ENCODE measurements at regions not wholly inside any gene's neighbourhood (a gene's known extent, or its start where the extent isn't known, plus 50 kb on each side); places are given as distances from the start of the nearest gene placed in this dataset.

- no peaks in the 10 kb centered on the region for H3K36me3 Mint-ChIP-seq (ENCODE audit: insufficient read depth)
- H3K4me1 Mint-ChIP-seq (ENCODE audit: low read depth): no peaks in the 10 kb centered on the region
- no peaks in the 10 kb centered on the region for H3K27me3 Mint-ChIP-seq (ENCODE audit: low read depth)
- peaks cover 14% of the 10 kb centered on the region for H3K9me3 Mint-ChIP-seq
- no peak overlapping the region for H3K4me3 Mint-ChIP-seq
- no peak for DNase-seq
- no peak for ATAC-seq
Observed at GRCh38 chr12:115466076-115466475, 782.1 kb upstream of the TBX3 start.

GRCh38 chr12:115464661-115465060 is 780.7 kb upstream of the TBX3 start:
- Mint-ChIP-seq H3K27me3 (ENCODE audit: low read depth) (no peaks in the 10 kb centered on the region), H3K36me3 (ENCODE audit: insufficient read depth) (no peaks in the 10 kb centered on the region), H3K9me3 (peaks cover 11% of the 10 kb centered on the region), H3K4me1 (ENCODE audit: low read depth) (no peaks in the 10 kb centered on the region), H3K4me3 (no peak overlapping the region)
- no peak for ATAC-seq
- no peak for DNase-seq

GRCh38 chr12:115464111-115464581 is 780.2 kb upstream of the TBX3 start:
- no peaks in the 10 kb centered on the region for H3K4me1 Mint-ChIP-seq (ENCODE audit: low read depth)
- no peaks in the 10 kb centered on the region for H3K27me3 Mint-ChIP-seq (ENCODE audit: low read depth)
- peaks cover 10% of the 10 kb centered on the region for H3K9me3 Mint-ChIP-seq
- no peak for ATAC-seq
- no peak overlapping the region for H3K4me3 Mint-ChIP-seq
- no peaks in the 10 kb centered on the region for H3K36me3 Mint-ChIP-seq (ENCODE audit: insufficient read depth)
- DNase-seq: no peak

- no peaks in the 10 kb centered on the region for H3K4me1 Mint-ChIP-seq (ENCODE audit: low read depth)
- H3K4me3 Mint-ChIP-seq: no peak overlapping the region
- DNase-seq: no peak
- H3K9me3 Mint-ChIP-seq: peaks cover 18% of the 10 kb centered on the region
- no peaks in the 10 kb centered on the region for H3K36me3 Mint-ChIP-seq (ENCODE audit: insufficient read depth)
- H3K27me3 Mint-ChIP-seq (ENCODE audit: low read depth): no peaks in the 10 kb centered on the region
- no peak for ATAC-seq
Observed at GRCh38 chr12:115461401-115461800, 777.4 kb upstream of the TBX3 start.

- H3K9me3 Mint-ChIP-seq: peaks cover 14% of the 10 kb centered on the region
- H3K4me3 Mint-ChIP-seq: no peak overlapping the region
Observed at GRCh38 chr12:115457798-115458197, 773.8 kb upstream of the TBX3 start.

GRCh38 chr12:115456946-115457689 is 773.1 kb upstream of the TBX3 start:
- no peak for ATAC-seq

More at GRCh38 chr12:115457798-115458197, 773.8 kb upstream of the TBX3 start:
- H3K36me3 Mint-ChIP-seq (ENCODE audit: insufficient read depth): no peaks in the 10 kb centered on the region
- H3K27me3 Mint-ChIP-seq (ENCODE audit: low read depth): peaks cover 4% of the 10 kb centered on the region
- ATAC-seq (no peak), DNase-seq (no peak)
- H3K4me1 Mint-ChIP-seq (ENCODE audit: low read depth): no peaks in the 10 kb centered on the region

GRCh38 chr12:115455268-115455681 is 771.3 kb upstream of the TBX3 start:
- Mint-ChIP-seq H3K36me3 (ENCODE audit: insufficient read depth) (no peaks in the 10 kb centered on the region), H3K9me3 (peaks cover 8% of the 10 kb centered on the region), H3K27me3 (ENCODE audit: low read depth) (peaks cover 24% of the 10 kb centered on the region), H3K4me1 (ENCODE audit: low read depth) (peaks cover 4% of the 10 kb centered on the region), H3K4me3 (no peak overlapping the region)
- DNase-seq (no peak), ATAC-seq (no peak)

More at GRCh38 chr12:115456946-115457689, 773.1 kb upstream of the TBX3 start:
- Mint-ChIP-seq H3K4me3 (no peak overlapping the region), H3K36me3 (ENCODE audit: insufficient read depth) (no peaks in the 10 kb centered on the region), H3K9me3 (peaks cover 14% of the 10 kb centered on the region), H3K4me1 (ENCODE audit: low read depth) (no peaks in the 10 kb centered on the region), H3K27me3 (ENCODE audit: low read depth) (peaks cover 11% of the 10 kb centered on the region)
- DNase-seq: no peak

- H3K4me1 Mint-ChIP-seq (ENCODE audit: low read depth): peaks cover 4% of the 10 kb centered on the region
- no peaks in the 10 kb centered on the region for H3K36me3 Mint-ChIP-seq (ENCODE audit: insufficient read depth)
- DNase-seq: no peak
- peaks cover 5% of the 10 kb centered on the region for H3K9me3 Mint-ChIP-seq
- no peak for ATAC-seq
- peaks cover 30% of the 10 kb centered on the region for H3K27me3 Mint-ChIP-seq (ENCODE audit: low read depth)
- H3K4me3 Mint-ChIP-seq: no peak overlapping the region
Observed at GRCh38 chr12:115452751-115453281, 768.8 kb upstream of the TBX3 start.

GRCh38 chr12:115451780-115452736 is 768.1 kb upstream of the TBX3 start:
- no peak overlapping the region for H3K4me3 Mint-ChIP-seq
- DNase-seq: no peak
- H3K9me3 Mint-ChIP-seq: no peaks in the 10 kb centered on the region
- peaks cover 4% of the 10 kb centered on the region for H3K4me1 Mint-ChIP-seq (ENCODE audit: low read depth)
- H3K36me3 Mint-ChIP-seq (ENCODE audit: insufficient read depth): no peaks in the 10 kb centered on the region
- H3K27me3 Mint-ChIP-seq (ENCODE audit: low read depth): peaks cover 30% of the 10 kb centered on the region
- ATAC-seq: peak; percentile 32 to 53

GRCh38 chr12:115451151-115451779 is 767.3 kb upstream of the TBX3 start:
- H3K36me3 Mint-ChIP-seq (ENCODE audit: insufficient read depth): no peaks in the 10 kb centered on the region
- H3K9me3 Mint-ChIP-seq: no peaks in the 10 kb centered on the region
- H3K27me3 Mint-ChIP-seq (ENCODE audit: low read depth): peaks cover 30% of the 10 kb centered on the region
- H3K4me1 Mint-ChIP-seq (ENCODE audit: low read depth): peaks cover 4% of the 10 kb centered on the region
- ATAC-seq (no peak), DNase-seq (no peak)
- H3K4me3 Mint-ChIP-seq: peak overlapping the region; percentile 24

- H3K36me3 Mint-ChIP-seq (ENCODE audit: insufficient read depth): no peaks in the 10 kb centered on the region
- ATAC-seq (no peak), DNase-seq (no peak)
- H3K27me3 Mint-ChIP-seq (ENCODE audit: low read depth): peaks cover 30% of the 10 kb centered on the region
- peaks cover 4% of the 10 kb centered on the region for H3K4me1 Mint-ChIP-seq (ENCODE audit: low read depth)
- H3K9me3 Mint-ChIP-seq: no peaks in the 10 kb centered on the region
- no peak overlapping the region for H3K4me3 Mint-ChIP-seq
Observed at GRCh38 chr12:115450710-115451109, 766.7 kb upstream of the TBX3 start.

GRCh38 chr12:115450017-115450416 is 766.0 kb upstream of the TBX3 start:
- DNase-seq (no peak), ATAC-seq (no peak)
- Mint-ChIP-seq H3K4me3 (no peak overlapping the region), H3K9me3 (no peaks in the 10 kb centered on the region), H3K4me1 (ENCODE audit: low read depth) (peaks cover 4% of the 10 kb centered on the region), H3K27me3 (ENCODE audit: low read depth) (peaks cover 30% of the 10 kb centered on the region), H3K36me3 (ENCODE audit: insufficient read depth) (no peaks in the 10 kb centered on the region)

GRCh38 chr12:115449526-115449925 is 765.6 kb upstream of the TBX3 start:
- ATAC-seq (no peak), DNase-seq (no peak)
- Mint-ChIP-seq H3K4me1 (ENCODE audit: low read depth) (peaks cover 4% of the 10 kb centered on the region), H3K36me3 (ENCODE audit: insufficient read depth) (no peaks in the 10 kb centered on the region), H3K27me3 (ENCODE audit: low read depth) (peaks cover 30% of the 10 kb centered on the region), H3K4me3 (no peak overlapping the region), H3K9me3 (no peaks in the 10 kb centered on the region)

- ATAC-seq: no peak
- Mint-ChIP-seq H3K4me3 (no peak overlapping the region), H3K36me3 (ENCODE audit: insufficient read depth) (no peaks in the 10 kb centered on the region), H3K4me1 (ENCODE audit: low read depth) (no peaks in the 10 kb centered on the region), H3K27me3 (ENCODE audit: low read depth) (no peaks in the 10 kb centered on the region), H3K9me3 (no peaks in the 10 kb centered on the region)
- DNase-seq: no peak
Observed at GRCh38 chr12:115444346-115444745, 760.4 kb upstream of the TBX3 start.
